NCI-H2227 (cell line): ENCODE measurements at regions not wholly inside any gene's neighbourhood (a gene's known extent, or its start where the extent isn't known, plus 50 kb on each side); places are given as distances from the start of the nearest gene placed in this dataset.

Source experiments
- DNase-seq: peaks from one replicate; lab custom pipeline; 2025; ENCODE audit not compliant: unreplicated experiment; lab: John Stamatoyannopoulos, UW

GRCh38 chr11:30153008-30153407 lies 77.8 kb upstream of the FSHB start:
- no peak for DNase-seq

DNA sequence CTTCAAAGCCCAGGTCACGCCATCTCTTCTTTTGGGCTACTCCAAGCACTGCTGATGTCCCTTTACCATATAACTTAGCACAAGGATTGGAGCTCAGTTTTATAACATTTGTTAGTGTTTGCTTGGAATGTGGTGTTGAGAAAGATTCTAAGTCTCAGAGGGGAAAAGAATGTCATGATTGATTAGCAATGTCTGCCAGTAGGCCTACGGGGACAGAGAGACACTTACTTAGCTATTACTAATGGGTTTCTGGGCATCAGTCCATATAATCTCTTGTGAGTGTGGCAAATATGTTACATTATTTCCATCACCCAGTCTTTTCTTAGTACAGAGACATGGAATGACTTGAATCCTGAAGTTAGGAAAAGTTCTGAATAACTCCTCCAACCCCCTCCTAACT lies 75.4 kb upstream of the FSHB start:
- no peak for DNase-seq

DNA sequence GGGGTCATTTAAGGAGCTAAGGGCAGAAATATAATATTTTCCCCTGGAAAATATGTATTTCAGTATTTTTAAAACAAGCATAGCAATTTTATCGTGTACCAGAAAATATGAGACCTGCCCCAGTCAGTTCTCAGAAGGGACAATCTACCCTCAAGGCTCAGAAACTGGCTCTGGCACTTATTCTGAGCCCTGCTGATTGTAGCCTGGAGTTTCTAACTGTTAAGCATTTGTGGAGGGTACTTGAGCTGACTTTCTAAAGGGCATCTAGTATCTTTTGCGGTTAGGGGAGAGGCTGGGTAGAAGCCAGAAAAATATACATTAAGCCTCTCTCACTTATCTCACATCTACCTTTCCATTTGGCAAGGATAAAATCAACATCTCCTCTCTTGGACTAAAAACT lies 71.3 kb upstream of the FSHB start:
- DNase-seq = no peak

GRCh38 chr11:30165652-30166051 lies 65.2 kb upstream of the FSHB start:
- DNase-seq = no peak

- no peak for DNase-seq
These were observed 59.2 kb upstream of the FSHB start for GRCh38 chr11:30171661-30172060.

DNA sequence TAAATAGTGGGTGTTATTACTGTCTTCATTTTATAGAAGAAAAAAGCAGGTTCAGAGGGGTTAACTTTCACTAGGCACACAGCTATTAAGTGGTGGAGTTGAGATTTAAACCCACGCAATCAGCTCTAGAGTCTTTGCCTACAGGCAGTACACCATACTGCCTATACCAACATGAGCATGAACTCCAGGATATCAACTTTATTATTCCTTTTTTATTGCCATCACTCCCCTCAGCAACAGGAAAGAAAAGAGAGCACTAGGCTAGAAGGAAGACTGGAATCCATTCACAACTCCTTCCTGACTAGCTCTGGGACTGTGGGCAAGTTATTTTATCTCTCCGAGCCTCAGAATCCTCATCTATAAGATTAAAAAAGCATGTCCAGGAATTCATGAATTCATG lies 58.7 kb upstream of the FSHB start:
- no peak for DNase-seq

GRCh38 chr11:30172883-30173311 lies 57.9 kb upstream of the FSHB start:
- no peak for DNase-seq

DNA sequence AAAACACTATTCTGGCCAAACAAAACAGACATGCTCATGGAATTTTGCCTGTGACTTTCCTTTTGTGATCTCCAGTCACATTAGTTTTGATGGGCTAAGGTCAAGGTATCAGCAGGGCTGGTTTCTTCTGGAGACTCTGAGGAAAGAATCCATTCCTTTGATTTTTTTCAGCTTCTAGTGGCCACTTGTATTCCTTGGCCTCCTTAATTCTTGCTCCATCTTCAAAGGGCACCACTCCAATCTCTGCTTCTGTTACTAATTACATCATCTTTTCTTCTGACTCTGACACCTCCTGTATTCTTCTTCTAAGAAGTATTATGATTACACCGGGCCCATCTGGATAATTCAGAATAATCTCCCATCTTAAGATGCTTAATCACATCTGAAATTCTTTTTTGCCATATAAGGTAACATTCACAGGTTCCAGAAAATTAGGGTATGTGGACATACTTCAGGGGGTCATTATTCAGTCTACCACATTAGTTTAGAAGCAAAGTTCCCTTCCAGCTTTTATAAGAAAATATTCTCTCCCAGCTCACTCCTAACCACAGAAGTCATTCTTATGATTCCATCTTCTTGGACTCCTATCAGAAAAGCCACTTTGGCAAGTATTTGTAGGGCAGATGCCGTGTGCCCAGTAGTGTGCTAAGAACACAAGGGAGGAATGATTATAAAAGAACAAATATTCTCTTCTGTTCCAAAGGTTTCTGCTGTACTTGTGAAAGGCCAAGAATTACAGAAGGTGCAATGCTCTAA lies 56.4 kb upstream of the FSHB start:
- no peak for DNase-seq
